GM12878 (cell line): ENCODE measurements at regions not wholly inside any gene's neighbourhood (a gene's known extent, or its start where the extent isn't known, plus 50 kb on each side); places are given as distances from the start of the nearest gene placed in this dataset.

Experiments used
- ATAC-seq: fragments of 200-7000 bp; cut with Tn5 transposase; 3 replicates; pipeline ENCODE4 v1.9.1; 2020; ENCODE audit warnings: mild to moderate bottlenecking, moderate library complexity
- BruUV-seq: library from RNA; stranded (reverse); fragments of 400-500 nt; replicated peaks from 2 replicates; lab custom pipeline; 2021; lab: Mats Ljungman, UMichigan
- CTCF ChIA-PET: fragments of 300-600 bp; sonication (Branson Sonifier 250); formaldehyde crosslinking; extraction: SDS; loops from one replicate; lab custom pipeline; 2021; ENCODE audit warnings: inconsistent platforms; lab: Yijun Ruan, JAX
- POLR2A ChIA-PET: fragments of 350-600 bp; formaldehyde crosslinking; extraction: SDS; loops from one replicate; lab custom pipeline; 2021; ENCODE audit warnings: inconsistent platforms; lab: Charles Lee
- RAD21 ChIA-PET: fragments of 300-600 bp; sonication (Branson Sonifier 250); formaldehyde crosslinking; loops from one replicate; lab custom pipeline; 2023; ENCODE audit warnings: antibody characterized with exemption; ENCODE audit not compliant: unreplicated experiment; lab: Charles Lee
- SMC1A ChIA-PET: fragments of 300-600 bp; sonication (Branson Sonifier 250); formaldehyde crosslinking; loops from one replicate; lab custom pipeline; 2023; ENCODE audit not compliant: unreplicated experiment, uncharacterized antibody; lab: Charles Lee
- DNase-seq: peaks from one replicate; pipeline ENCODE4 v3.0.0-alpha.2; 2011; ENCODE audit warnings: low read depth, low spot score
- FAIRE-seq: peaks from 3 replicates; lab custom pipeline; 2011; peaks lifted over from hg19 to GRCh38; lab: Jason Lieb, UNC
- H2AFZ ChIP-seq: 2 replicates; pipeline ENCODE4 v1.6.0; 2011; ENCODE audit warnings: low read depth, low read length, control low read depth; ENCODE audit not compliant: control insufficient read depth
- H3K27ac ChIP-seq: 2 replicates; pipeline ENCODE4 v1.5.1; 2011; ENCODE audit warnings: control low read depth; ENCODE audit not compliant: control insufficient read depth, insufficient read depth
- H3K27me3 ChIP-seq, 2 experiments: replicated peaks in 1 of 2; 2 replicates each; pipeline versions ENCODE4 v1.6.0 to v1.6.1; 2011; ENCODE audit warnings: low read length in 1 of 2; ENCODE audit not compliant: control insufficient read depth in 2 of 2, insufficient read depth in 2 of 2
- H3K36me3 ChIP-seq, 2 experiments: 2 replicates each; pipeline ENCODE4 v1.5.1; 2011; ENCODE audit warnings: low read length in 1 of 2; ENCODE audit not compliant: control insufficient read depth in 2 of 2, insufficient read depth in 2 of 2
- H3K4me1 ChIP-seq: 2 replicates; pipeline ENCODE4 v1.6.1; 2011; ENCODE audit warnings: mild to moderate bottlenecking, low read length, moderate library complexity, mixed read lengths; ENCODE audit not compliant: control insufficient read depth, insufficient read depth
- H3K4me2 ChIP-seq: 2 replicates; pipeline ENCODE4 v1.6.0; 2011; ENCODE audit warnings: control low read depth; ENCODE audit not compliant: control insufficient read depth, insufficient read depth
- H3K4me3 ChIP-seq: fragments of 200-600 bp; sonication (generic); 2 replicates; pipeline ENCODE4 v1.5.1; 2016
- H3K79me2 ChIP-seq: 2 replicates; pipeline ENCODE4 v1.6.0; 2011; ENCODE audit warnings: low read length; ENCODE audit not compliant: control insufficient read depth, insufficient read depth
- H3K9ac ChIP-seq: 2 replicates; pipeline ENCODE4 v1.8.0; 2011; ENCODE audit warnings: low read length, control low read depth, mixed read lengths; ENCODE audit not compliant: control insufficient read depth, insufficient read depth
- H3K9me3 ChIP-seq: replicated peaks from 3 replicates; pipeline ENCODE4 v1.5.1; 2011; ENCODE audit warnings: mild to moderate bottlenecking, low read length; ENCODE audit not compliant: control insufficient read depth, insufficient read depth
- H4K20me1 ChIP-seq: 2 replicates; pipeline ENCODE4 v1.6.0; 2011; ENCODE audit not compliant: control insufficient read depth, insufficient read depth
- ELK1 ChIP-seq: IDR thresholded peaks from 2 replicates; pipeline ENCODE4 v1.6.1; 2012; ENCODE audit warnings: low read depth, low read length, improper control_type of control experiment
- NFXL1 ChIP-seq: fragments of 450-650 bp; IDR thresholded peaks from 2 replicates; pipeline ENCODE4 v1.6.1; 2017; ENCODE audit warnings: antibody characterized with exemption, mild to moderate bottlenecking, borderline replicate concordance
- PAX8 ChIP-seq: fragments of 450-650 bp; IDR thresholded peaks from 2 replicates; pipeline ENCODE4 v1.6.1; 2017; ENCODE audit warnings: mild to moderate bottlenecking, moderate library complexity
- RUNX3 ChIP-seq: IDR thresholded peaks from 2 replicates; pipeline ENCODE4 v1.6.1; 2012; ENCODE audit warnings: low read length, inconsistent platforms
- TCF12 ChIP-seq: IDR thresholded peaks from 2 replicates; pipeline ENCODE4 v1.6.1; 2011; ENCODE audit warnings: low read depth, mild to moderate bottlenecking, low read length
- WGBS: methylation state at CpG from one replicate; pipeline ENCODE4 v1.1.6; 2016; ENCODE audit warnings: low lambda C conversion rate; ENCODE audit not compliant: insufficient replicate concordance, insufficient coverage; ENCODE audit errors: missing lambda C conversion rate; 5-methylcytosine and 5-hydroxymethylcytosine counted together
- in situ Hi-C: fragments of 300-500 bp; cut with MboI; formaldehyde crosslinking; loops from 9 replicates; pipeline ENCODE4 v1.14.3; 2018; ENCODE audit warnings: mixed read lengths
- intact Hi-C: fragments of 100-400 bp; cut with micrococcal nuclease; formaldehyde crosslinking; loops from one replicate; pipeline ENCODE4 v1.14.2; 2022; ENCODE audit not compliant: unreplicated experiment
- TF ChIP-seq, protein P1 (sequence below): IDR thresholded peaks from 2 replicates; pipeline ENCODE4 v1.6.1; 2011; ENCODE audit warnings: borderline replicate concordance, low read depth, mild to moderate bottlenecking, moderate library complexity, mixed read lengths, low read length; ENCODE audit not compliant: insufficient read depth; ENCODE audit errors: extremely low read length

- WGBS: 3% methylated on average over 1 of the region's 1 CpG
- no peak for TF ChIP-seq TCF12
- no peak for TF ChIP-seq NFXL1
- TF ChIP-seq, protein P1, sequence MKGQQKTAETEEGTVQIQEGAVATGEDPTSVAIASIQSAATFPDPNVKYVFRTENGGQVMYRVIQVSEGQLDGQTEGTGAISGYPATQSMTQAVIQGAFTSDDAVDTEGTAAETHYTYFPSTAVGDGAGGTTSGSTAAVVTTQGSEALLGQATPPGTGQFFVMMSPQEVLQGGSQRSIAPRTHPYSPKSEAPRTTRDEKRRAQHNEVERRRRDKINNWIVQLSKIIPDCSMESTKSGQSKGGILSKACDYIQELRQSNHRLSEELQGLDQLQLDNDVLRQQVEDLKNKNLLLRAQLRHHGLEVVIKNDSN: no peak
- no peaks in the 10 kb centered on the region for H3K9me3 ChIP-seq
Measured at GRCh38 chr11:42502151-42502550, 809.6 kb upstream of the API5 start.

DNA sequence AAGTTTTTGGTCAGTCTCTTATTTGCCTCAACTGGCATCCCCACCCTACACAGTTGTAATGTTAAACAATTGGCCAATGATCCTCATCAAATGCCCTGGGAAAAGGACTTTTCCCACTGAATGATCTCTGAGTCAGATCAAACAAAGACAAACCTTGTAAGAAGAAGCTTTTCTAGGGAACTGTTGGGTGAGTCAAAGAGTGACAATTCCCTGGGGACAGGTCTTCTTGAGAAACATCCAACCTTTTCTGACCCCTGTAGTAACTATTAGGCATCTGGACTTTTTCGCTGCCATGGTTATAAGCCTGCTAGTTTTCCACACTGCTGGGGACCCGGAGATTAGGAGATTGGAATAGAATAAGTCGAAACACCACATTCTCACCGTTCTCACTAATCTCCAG lies 789.8 kb upstream of the API5 start:
- RAD21 ChIA-PET: no interaction called here
- intact Hi-C loops: no loop called here
- no peaks in the 10 kb centered on the region for H4K20me1 ChIP-seq
- DNase-seq: no peak
- no peaks in the 10 kb centered on the region for H3K4me1 ChIP-seq
- no peak overlapping the region for H3K27ac ChIP-seq
- no peaks in the 10 kb centered on the region for H3K79me2 ChIP-seq
- BruUV-seq: no TSS peak
- H3K36me3 ChIP-seq: no peaks in the 10 kb centered on the region
- no peak for FAIRE-seq
- no peak overlapping the region for H3K9ac ChIP-seq
- TF ChIP-seq ELK1: no peak
- TF ChIP-seq RUNX3: no peak
- TF ChIP-seq PAX8: no peak
- H3K4me2 ChIP-seq: no peak overlapping the region
- in situ Hi-C loops: loop anchor here (10.0 kb wide), 1 partner anchor 1027 kb away; no protein-coding TSS in a partner anchor
- 0% methylated on average over 4 of the region's 4 CpGs for WGBS
- POLR2A ChIA-PET: no interaction called here
- SMC1A ChIA-PET: no interaction called here
- no peaks in the 10 kb centered on the region for H3K27me3 ChIP-seq
- ATAC-seq: no peak
- no peak overlapping the region for H2AFZ ChIP-seq
- H3K9me3 ChIP-seq: no peaks in the 10 kb centered on the region
- CTCF ChIA-PET: no interaction called here
- H3K4me3 ChIP-seq: no peak overlapping the region

More at GRCh38 chr11:42502151-42502550, 809.6 kb upstream of the API5 start:
- H3K4me3 ChIP-seq: no peak overlapping the region
- no peaks in the 10 kb centered on the region for H4K20me1 ChIP-seq
- no peaks in the 10 kb centered on the region for H3K79me2 ChIP-seq
- FAIRE-seq (no peak), ATAC-seq (no peak), DNase-seq (no peak)
- H3K9ac ChIP-seq: no peak overlapping the region
- H3K4me2 ChIP-seq: no peak overlapping the region
- RAD21 ChIA-PET: no interaction called here
- H2AFZ ChIP-seq: no peak overlapping the region
- H3K4me1 ChIP-seq: no peaks in the 10 kb centered on the region
- in situ Hi-C loops: no loop called here
- H3K36me3 ChIP-seq: no peaks in the 10 kb centered on the region
- H3K27ac ChIP-seq: no peak overlapping the region
- H3K27me3 ChIP-seq: no peaks in the 10 kb centered on the region
- POLR2A ChIA-PET: no interaction called here
- SMC1A ChIA-PET: no interaction called here
- CTCF ChIA-PET: no interaction called here
- intact Hi-C loops: no loop called here
- BruUV-seq: no TSS peak
